ENCODE measurements at regions not wholly inside any gene's neighbourhood (a gene's known extent, or its start where the extent isn't known, plus 50 kb on each side); places are given as distances from the start of the nearest gene placed in this dataset.
A peak's percentile ranks its signal among the peaks of the same experiment; 100 is the strongest.
"Not testable (repeated sequence)": the region's sequence is repeated elsewhere in the genome, so short reads cannot be mapped to it uniquely, and the experiment has no call there.

DNA sequence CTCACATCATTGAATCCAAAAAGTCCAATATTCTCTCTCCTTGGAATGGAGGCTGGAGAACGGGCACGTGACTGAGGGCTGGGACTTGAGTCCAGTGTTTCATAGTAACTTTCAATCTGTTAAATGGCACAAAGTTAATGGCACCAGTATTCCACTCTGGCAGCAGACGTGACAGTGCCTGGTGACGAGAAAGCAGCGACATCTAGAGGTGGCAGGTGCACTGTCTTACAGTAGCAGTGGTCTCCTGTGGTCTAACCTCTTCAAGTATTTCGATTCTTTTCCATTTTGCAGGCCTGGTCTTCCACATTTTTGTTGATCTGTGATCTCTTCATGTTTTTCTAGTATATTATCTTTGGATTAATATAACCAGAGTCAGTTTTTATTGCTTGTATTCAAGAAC lies 107.1 kb downstream of the OXSM start:
- peak; percentile 38 for DNase-seq

DNA sequence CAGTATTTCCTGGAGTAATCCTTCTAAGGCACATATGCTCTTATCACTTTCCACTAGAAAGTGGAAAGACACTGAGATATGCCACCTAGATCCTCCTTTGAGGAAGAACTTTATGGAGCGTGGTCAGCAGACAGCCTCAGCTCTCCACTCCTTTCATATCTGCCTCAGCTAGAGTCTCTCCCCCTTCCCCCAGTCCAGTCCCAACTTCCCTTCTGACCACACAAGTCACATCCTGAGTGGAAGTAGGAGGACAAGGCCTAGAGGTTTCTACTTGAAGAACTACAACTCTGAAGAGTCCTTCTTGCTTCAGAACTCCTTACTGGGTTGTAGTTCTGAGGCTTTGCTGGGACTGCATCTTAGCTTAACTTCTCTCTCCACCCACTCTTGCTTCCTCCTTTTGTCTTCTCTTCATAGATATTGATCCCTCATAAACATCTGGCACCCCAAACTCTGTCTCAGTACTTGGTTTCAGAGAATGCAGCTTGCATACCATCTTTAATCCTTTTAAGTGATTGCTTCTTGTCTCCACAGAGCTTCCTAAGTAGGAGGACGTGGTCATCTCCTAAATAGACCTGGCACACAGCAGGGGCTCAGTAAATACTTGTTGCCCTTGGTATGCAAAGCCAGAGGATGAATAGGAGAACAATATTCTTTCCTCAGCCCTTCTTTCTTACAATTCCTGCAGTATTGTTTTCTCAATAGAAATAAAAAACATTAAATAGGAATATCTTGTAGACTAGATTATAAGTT lies 109.6 kb downstream of the OXSM start:
- no peak for DNase-seq

DNA sequence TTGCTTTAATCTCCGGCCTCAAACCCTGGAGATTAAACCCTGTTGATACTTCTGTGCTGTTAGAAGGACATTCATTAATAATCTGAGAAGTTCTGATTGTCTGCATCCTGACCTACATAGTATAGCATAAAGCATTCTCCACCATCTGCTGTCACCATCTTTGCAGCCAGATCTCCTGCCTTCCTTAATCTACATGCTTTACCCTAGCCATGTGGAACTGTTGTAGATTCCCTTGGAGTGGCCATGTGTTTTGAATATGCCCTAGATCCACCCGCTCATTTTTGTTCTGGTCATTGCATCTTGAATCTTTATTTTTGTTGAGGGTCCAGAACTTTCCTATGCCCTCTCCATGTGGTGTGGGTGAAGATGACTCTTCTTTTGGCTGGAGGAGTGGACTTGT lies 110.3 kb downstream of the OXSM start:
- DNase-seq, result no peak

DNA sequence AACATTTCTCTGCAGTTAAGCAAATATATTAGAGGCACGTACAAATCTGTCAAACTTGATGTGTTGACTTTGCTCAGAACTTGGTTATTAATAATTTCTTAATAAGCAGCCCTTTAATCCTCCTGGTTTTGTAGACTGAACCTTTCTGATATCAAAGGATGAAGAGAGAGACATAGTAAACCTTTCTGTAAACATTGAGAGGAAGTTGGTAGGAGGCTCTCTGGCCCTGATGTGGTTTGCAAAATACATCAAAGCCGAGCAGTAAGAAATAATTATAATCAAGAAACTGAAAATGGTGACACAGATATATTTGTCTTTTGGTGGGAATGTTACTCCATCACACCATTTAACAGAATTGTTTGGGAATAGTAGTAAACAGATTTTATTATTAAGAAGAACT lies 111.9 kb downstream of the OXSM start:
- DNase-seq, result no peak

DNA sequence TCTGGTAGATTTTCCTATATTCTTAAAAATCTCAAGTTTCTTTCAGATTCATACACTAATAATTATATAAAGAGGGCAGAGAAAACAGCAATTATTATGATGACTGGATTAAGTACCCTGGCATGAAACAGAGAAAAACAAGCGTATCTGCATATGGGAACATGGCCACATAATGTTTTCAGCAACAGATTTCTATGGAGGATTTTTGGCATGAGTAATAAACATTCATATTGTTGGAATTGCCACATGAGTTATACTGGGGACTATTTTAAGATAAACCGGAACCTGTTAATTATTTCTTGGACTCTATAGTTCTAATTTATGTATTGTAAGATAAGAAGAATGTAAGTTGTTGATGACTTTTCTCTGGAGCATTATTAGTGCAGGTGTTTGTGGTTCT lies 112.7 kb downstream of the OXSM start:
- no peak for DNase-seq

DNA sequence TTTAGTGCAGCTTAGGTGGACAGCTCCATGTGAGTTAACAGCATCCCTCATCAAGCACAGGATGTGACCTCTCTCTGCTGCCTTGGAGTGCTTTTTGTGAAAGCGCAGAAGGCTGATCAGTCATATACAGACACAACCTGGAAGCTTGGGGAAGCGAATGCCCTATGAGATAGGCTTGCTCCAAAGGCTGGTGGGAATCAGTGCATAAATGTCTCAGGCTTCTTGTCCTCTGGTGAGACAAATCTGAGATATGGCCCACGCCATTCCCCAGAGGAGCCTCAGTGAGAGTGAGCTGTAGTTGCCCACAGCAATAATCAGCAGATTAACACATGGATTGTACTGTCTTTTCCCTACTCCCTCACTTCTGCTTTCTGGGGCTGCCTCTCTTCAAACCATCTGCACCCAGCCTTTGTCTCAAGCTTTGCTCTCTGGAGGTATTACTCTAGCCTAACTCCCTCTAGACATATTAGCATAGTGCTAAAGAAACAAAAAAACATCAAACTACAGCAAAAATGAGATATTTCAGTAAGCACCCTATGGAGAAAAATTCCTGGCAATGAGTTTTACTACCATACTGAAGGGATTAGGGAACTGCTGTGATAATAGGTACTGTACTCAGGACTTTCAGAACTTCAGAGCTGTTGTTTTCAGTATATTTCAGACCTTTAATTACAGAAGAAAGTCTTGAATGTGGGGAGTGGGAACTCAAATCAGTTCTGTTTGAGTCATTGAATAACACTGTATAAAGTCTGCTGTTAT lies 113.7 kb downstream of the OXSM start:
- no peak for DNase-seq

DNA sequence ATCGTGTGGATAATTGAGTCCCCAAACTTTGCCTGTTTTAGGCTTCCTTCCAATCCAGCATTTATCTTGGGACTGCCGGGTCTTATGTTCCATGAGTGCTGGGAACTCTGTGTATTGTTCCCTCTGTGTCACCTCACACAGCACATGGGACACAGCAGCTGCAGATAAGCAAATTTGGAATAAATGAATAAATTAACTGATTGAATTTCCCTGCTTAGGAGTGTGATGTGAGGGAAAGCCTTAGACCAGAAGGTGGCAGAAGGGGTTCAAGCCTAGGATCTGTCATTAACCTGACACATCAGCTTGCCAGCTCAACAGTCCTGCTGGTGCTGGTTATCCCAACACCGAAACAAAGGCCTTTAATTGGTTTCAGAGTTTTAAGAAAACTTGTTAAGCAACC lies 114.3 kb downstream of the OXSM start:
- no peak for DNase-seq

DNA sequence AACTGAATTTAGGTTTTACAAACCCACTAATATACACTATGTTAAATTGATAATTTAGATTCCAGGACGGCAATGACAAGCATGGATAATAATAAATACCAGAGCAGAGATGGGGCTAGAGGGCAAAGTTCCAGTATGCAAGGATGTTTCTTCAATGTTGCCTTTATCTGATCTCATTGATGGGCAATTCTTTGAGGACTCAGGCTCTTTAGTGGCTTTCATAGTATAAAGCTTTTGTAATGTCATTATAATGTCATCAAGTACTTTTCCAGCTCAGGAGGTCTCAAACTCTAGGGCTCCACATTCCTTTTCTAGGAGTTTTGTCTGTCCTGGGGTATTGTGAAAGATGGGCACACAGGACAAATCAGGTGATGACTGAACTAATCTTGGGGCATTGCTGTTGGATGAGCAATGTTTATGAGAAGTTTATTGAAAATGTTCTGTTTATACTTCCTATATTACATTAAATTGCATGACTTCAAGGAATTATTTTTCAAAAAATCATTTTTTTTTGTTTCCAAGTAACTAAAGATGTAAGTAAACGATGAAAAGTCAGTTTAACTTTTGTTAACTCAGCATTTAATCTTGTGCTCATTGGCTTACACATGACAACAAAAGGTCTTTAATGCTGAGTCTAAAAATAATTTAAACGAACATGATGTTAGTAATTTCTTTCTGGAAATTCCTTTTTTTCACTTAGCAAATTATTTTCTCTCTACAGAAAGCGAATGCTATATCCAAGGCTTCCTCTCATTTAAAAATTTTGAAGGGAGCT lies 116.4 kb downstream of the OXSM start:
- DNase-seq, result no peak

DNA sequence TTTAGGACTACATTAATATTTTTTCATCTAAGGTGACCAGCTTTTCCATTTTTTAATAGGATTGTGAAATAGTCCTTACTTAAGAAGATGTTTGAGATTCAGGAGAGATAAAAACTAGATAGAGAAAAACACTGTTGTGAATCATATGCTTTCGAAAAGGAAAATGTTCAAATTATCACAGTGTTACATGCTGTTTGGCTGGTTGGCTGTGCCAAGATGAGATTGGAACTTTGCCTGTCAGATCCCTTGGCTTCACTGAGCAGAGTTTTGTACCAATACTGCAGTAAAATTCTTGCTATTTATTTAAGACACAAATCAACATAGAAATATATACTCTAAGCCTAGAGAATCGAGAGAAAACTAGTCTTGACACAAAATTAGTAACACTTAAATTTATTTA lies 117.2 kb downstream of the OXSM start:
- DNase-seq, result no peak

DNA sequence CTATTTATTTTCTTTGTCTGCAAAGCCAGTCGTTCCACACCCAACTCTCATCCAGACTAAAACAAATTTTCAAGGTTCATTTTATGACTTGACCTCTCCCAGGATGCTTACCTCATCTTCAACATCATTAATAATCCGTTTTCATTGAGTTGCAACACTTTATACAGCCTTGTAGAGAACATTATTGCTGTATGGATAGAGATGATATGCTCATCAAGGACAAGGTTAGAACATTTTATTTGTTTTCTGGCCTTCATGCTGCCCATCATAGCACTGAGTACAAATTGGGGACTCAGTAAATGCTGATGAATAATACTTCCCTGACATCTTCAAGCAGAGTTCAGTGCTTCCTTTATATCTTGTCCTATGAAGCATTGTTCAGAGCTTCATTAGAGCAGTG lies 120.2 kb downstream of the OXSM start:
- no peak for DNase-seq

DNA sequence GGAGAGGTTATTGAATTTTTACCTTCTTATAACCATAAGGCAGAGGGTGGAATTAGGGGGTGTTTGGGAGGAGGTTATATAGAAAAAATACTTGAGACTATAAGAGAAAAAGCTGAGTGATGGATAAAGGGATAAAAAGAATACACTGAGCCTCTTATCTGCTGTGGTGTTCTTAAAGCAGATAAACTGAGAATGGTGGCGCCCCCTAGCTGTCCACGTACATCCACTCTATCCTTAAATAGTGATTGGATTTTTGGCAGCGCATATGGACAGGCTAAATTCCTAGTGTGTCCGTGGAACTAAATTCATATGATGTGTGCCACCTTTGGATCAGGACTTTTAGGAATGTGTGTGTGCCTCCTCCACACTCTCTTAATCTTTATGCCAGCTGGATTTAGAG lies 121.1 kb downstream of the OXSM start:
- DNase-seq, result no peak

DNA sequence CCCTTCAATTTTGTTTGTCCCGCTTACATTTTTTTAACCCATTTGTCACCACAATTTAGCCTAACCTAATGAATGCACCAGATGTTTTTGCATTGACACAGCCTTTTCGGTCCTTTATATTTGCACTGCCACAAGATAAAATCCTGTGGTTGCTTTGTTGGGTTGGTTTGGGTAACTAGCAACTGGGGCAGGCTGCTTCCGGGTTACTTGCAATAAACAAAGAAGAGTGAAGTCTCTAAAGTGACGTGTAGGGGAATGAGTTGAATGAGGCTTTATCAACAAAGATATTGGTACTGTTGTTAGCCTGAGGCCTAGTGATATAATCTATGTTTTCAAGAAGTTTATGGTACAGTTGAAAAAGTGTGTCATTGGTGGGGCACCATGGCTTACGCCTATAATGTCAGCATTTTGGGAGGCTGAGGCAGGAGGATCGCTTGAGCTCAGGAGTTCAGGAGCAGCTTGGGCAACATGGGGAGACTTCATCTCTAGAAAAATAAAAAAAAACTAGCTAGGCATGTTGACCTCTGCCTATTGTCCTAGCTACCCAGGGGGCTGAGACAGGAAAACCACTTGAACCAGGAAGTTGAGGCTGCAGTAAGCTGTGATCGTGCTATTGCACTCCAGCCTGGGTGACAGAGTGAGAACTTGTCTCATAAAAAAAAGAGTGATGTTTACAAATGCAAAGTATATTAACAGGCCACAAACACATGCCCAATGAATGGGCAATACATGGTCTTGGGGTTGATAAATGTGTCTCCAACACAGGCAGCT lies 121.8 kb downstream of the OXSM start:
- DNase-seq, result no peak

DNA sequence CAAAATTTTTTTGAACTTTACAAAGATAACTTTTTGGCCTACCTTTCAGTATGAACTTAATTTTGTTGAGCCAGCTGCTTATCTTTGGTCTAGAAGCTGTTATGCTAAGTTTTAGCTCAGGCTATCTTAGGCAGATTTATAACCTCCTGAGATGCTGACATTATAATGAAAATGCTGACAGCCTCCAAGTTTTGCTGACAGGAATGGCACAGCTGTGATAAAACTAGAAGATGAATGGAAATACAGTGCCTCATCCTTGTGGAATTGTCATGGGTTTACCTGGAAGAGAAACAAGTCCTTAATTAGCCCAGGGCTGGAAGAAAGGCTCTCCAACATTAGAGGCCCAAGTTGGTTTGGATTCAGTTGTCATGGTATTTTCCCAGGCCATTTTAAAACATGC lies 123.3 kb downstream of the OXSM start:
- no peak for DNase-seq

DNA sequence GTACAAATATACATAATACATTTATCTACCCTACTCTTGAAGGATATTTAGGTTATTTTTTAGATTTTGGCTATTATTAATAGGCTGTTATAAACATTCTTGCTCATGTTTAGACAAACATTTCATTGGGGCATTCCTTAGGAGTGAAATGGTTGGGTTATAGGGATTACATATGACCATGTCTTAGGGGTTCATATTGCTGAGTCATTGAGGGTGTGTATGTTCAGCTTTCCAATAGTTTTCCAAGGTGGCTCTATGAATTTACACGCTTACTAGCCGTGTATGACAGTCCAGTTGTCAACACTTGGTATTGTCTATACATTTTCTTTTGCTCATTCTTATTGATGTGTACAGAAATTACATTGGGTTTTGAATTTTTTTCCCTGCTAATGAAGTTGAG lies 125.8 kb downstream of the OXSM start:
- no peak for DNase-seq

DNA sequence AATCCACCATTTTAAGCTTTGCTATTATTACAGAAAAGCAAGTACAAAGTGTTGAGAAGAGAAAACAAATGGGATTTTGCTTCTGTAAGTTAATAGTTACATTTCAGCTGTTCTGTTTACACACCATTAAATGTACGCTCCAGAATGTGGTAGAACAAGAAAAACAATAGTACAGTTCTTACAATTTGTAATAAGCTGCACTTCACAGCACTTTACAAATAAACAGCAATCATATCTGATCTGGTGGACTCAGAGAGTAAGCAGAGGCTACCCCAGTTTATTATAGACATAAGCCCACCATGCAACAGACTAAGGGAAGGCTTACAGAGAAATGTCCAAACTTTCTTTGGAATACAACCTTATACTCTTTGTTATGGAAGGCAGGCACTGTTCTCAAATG lies 126.4 kb downstream of the OXSM start:
- DNase-seq, result no peak

DNA sequence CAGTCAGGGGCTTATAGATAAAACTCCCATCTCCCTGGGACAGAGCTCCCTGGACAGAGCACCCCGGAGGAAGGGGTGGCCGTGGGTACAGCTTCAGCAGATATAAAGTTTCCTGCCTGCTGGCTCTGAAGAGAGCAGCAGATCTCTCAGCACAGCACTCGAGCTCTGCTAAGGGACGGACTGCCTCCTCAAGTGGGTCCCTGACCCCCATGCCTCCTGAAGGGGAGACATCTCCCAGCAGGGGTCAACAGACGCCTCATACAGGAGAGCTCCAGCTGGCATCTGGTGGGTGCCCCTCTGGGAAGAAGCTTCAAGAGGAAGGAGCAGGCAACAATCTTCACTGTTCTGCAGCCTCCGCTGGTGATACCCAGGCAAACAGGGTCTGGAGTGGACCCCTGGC lies 142.1 kb downstream of the OXSM start:
- not testable (repeated sequence) for DNase-seq

DNA sequence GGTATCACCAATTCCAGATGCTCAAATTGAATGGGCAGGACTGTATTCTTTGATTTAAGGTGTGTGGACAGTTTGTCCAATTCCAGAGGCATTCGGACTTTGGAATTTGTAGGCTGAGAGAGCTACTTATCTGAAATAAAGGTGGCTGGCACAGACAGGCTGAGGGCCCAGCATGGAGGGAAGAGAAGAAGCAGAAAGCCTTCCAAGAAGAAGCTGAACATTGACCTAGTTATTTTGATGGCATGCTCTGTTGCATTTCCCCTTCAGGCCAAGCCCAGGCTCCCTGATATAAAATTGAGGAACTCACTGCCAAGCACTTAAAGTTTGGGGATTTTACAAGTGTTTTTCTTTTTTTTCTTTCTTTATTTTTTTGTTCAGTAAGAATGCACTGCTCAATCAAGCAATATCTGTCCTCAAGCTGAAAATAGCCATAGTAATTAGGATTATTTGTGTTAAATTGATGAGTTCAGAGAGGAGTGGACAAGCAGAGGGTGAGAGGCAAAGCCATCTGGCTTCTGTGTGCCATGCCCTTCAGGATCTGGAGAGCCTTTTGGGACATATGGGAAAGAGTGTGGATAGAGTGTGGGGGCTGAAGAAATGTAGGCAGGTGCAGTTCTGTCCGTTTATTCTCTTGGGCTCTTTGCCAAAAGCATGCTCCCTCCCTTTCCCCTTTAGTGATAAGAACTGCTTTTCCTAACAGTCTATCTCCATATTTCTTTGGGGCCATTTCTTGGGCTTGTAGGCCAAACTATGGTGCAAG lies 148.9 kb downstream of the OXSM start:
- no peak for DNase-seq

DNA sequence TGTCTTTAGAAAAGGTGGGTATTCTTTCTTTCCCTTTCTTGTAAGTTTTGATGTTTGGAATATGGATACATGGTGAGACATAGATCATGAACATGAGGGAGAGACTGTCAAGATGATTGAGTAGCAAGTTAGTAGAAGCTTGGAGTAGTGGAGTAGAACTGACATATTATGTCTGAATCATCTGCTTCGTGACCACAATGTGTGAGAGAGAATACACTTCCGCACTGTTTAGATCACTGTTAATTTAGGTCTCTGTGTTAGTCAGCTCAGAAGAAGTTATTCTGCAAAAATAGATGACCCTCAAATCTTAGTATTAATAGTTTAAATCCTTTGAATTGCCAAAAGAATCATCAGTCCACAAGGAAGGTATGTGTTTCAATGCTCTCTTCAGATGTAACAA lies 151.0 kb downstream of the OXSM start:
- no peak for DNase-seq

DNA sequence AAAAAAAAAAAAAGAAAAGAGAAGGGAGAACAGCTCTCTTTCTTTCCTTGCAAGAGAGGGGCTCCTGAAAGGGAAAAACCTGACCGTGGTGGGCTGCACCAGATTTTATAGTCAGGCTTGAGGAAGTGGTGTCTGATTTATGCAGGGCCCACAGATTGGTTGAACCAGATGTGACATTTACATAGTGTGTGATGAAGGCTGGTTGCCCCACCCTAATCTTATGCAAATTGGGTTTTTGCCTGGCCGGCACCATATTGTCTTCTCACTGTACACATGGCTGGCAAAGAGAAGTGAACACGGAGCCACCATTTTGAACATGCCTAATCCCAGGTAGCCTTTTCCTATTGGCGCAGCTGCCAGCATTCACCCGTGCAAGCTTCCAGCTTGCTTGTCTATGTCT lies 154.4 kb downstream of the OXSM start:
- DNase-seq, result no peak

DNA sequence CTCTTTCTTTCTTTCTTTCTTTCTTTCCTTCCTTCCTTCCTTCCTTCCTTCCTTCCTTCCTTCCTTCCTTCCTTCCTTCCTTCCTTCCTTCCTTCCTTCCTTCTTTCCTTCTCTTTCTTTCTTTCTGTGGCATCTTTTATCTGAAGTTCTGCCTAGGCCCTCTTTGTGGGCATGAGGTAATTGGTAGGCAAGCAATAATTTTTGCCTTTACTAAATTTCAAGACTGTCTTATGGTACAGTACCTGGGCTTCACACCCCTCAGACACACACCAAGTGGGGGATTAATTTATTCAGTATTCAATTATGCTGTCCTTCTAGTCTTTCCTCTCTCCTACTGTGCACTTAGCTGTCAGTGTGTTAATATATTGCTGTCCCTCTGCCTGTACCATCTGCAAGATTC lies 155.5 kb downstream of the OXSM start:
- DNase-seq, result no peak

DNA sequence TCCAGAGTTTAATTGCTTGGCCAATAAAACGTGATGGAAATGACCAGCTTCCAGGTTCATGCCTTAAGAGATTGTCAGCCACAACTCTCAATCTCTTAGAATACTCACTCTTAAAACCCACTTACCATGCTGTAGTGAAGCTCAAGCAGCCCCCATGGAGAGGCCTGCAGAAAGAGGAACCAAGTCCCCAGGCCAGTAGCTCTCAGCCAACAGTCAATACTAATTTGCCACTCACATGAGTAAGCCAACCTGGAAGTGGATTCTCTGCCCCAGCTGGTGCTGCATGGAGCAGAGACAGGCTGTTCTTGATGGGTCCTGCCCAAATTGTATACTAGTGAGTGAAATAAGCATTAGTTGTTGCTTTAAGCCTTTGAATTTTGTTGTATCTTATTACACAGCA lies 155.9 kb downstream of the OXSM start:
- DNase-seq, result no peak

DNA sequence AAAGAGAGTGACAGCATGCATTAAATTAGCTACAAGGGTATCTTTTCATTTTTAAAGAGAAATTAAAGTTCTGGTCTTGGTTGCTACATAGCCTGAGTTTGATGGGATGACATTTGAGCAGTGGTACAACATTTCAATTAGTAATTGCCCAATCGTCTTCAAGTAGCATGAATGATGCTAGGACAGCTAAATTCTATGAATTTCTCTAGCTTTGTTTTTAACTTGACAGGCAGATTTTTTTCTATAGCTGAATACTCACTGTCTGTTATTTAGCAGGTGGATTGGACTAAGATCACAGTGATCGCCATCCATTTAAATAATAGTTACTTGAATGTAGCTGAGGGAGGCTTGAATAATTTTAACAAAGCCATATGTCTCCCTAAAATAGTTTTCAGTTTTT lies 162.2 kb downstream of the OXSM start:
- no peak for DNase-seq

Data from 8988T (cell line).